ENCODE measurements at regions not wholly inside any gene's neighbourhood (a gene's known extent, or its start where the extent isn't known, plus 50 kb on each side); places are given as distances from the start of the nearest gene placed in this dataset.

- H4K8ac ChIP-seq (ENCODE audit: low read depth, low read length): no peak overlapping the region
- no peak overlapping the region for H2BK120ac ChIP-seq (ENCODE audit: low read depth, low read length)
- H2AK5ac ChIP-seq (ENCODE audit: low read depth, low read length): no peak overlapping the region
- no peak overlapping the region for H3K4ac ChIP-seq (ENCODE audit: low read length)
- no peak overlapping the region for H3K18ac ChIP-seq (ENCODE audit: low read length)
- H2BK15ac ChIP-seq (ENCODE audit: low read length): no peak overlapping the region
- no peak overlapping the region for H3K4me2 ChIP-seq (ENCODE audit: insufficient read depth, low read length, poor library complexity, severe bottlenecking)
- no peaks in the 10 kb centered on the region for H3K4me1 ChIP-seq (ENCODE audit: control insufficient read depth in 2 of 2, insufficient read depth in 1 of 2, low read depth in 1 of 2, low read length in 2 of 2)
- DNase-seq (ENCODE audit: low spot score): no peak
- H3K23ac ChIP-seq (ENCODE audit: low read depth, low read length, poor library complexity): no peak overlapping the region
- no peak overlapping the region for H3K4me3 ChIP-seq (ENCODE audit: low read length in 2 of 2)
- no peak overlapping the region for H2BK5ac ChIP-seq (ENCODE audit: low read length)
- no peak overlapping the region for H2AFZ ChIP-seq (ENCODE audit: low read length)
- no peak overlapping the region for H4K91ac ChIP-seq (ENCODE audit: low read depth, low read length, poor library complexity)
- no peak overlapping the region for H3K27ac ChIP-seq (replicated peaks; ENCODE audit: low read length)
- no peak overlapping the region for H3K9ac ChIP-seq (ENCODE audit: low read depth, low read length, poor library complexity)
- H3K9me3 ChIP-seq (replicated peaks in 1 of 2; ENCODE audit: control insufficient read depth in 2 of 2, insufficient read depth in 1 of 2, low read depth in 1 of 2, low read length in 2 of 2): no peaks in the 10 kb centered on the region
- H3K14ac ChIP-seq (ENCODE audit: low read length): no peak overlapping the region
- no CpG with 5 or more reads among the region's 1 CpG for WGBS, 2 donors (ENCODE audit: extremely low coverage in 2 of 2, insufficient read length in 2 of 2, insufficient replicate concordance in 1 of 2)
- H3K36me3 ChIP-seq (replicated peaks in 1 of 2; ENCODE audit: control insufficient read depth in 2 of 2, insufficient read depth in 2 of 2, low read length in 2 of 2): no peaks in the 10 kb centered on the region
- no peaks in the 10 kb centered on the region for H3K79me1 ChIP-seq (ENCODE audit: low read depth, low read length)
- no peak overlapping the region for H2BK12ac ChIP-seq (ENCODE audit: low read length)
- peaks cover 0 to 5% (median 0%) of the 10 kb centered on the region in 3 experiments for H3K27me3 ChIP-seq (ENCODE audit: control insufficient read depth in 3 of 3, insufficient read depth in 3 of 3, low read depth in 1 of 3, low read length in 3 of 3)
Measured at GRCh38 chr11:79953629-79954028, 512.8 kb upstream of the TENM4 start.

GRCh38 chr11:79950741-79951140 is 509.9 kb upstream of the TENM4 start:
- Histone ChIP-seq H3K27ac (replicated peaks; ENCODE audit: low read length) (no peak overlapping the region), H3K79me1 (ENCODE audit: low read depth, low read length) (no peaks in the 10 kb centered on the region), H3K4me2 (ENCODE audit: insufficient read depth, low read length, poor library complexity, severe bottlenecking) (no peak overlapping the region), H3K9ac (ENCODE audit: low read depth, low read length, poor library complexity) (no peak overlapping the region), H3K27me3 (ENCODE audit: control insufficient read depth in 3 of 3, insufficient read depth in 3 of 3, low read depth in 1 of 3, low read length in 3 of 3) (peaks cover 0 to under 1% (median 0%) of the 10 kb centered on the region in 3 experiments), H3K23ac (ENCODE audit: low read depth, low read length, poor library complexity) (no peak overlapping the region), H3K9me3 (replicated peaks in 1 of 2; ENCODE audit: control insufficient read depth in 2 of 2, insufficient read depth in 1 of 2, low read depth in 1 of 2, low read length in 2 of 2) (no peaks in the 10 kb centered on the region), H3K4me1 (ENCODE audit: control insufficient read depth in 2 of 2, insufficient read depth in 1 of 2, low read depth in 1 of 2, low read length in 2 of 2) (no peaks in the 10 kb centered on the region), H2BK120ac (ENCODE audit: low read depth, low read length) (no peak overlapping the region), H3K4me3 (ENCODE audit: low read length in 2 of 2) (no peak overlapping the region), H3K14ac (ENCODE audit: low read length) (no peak overlapping the region), H4K91ac (ENCODE audit: low read depth, low read length, poor library complexity) (no peak overlapping the region), H2BK5ac (ENCODE audit: low read length) (no peak overlapping the region), H2AFZ (ENCODE audit: low read length) (no peak overlapping the region), H3K36me3 (replicated peaks in 1 of 2; ENCODE audit: control insufficient read depth in 2 of 2, insufficient read depth in 2 of 2, low read length in 2 of 2) (no peaks in the 10 kb centered on the region), H4K8ac (ENCODE audit: low read depth, low read length) (no peak overlapping the region), H2AK5ac (ENCODE audit: low read depth, low read length) (no peak overlapping the region), H2BK15ac (ENCODE audit: low read length) (no peak overlapping the region), H2BK12ac (ENCODE audit: low read length) (no peak overlapping the region), H3K4ac (ENCODE audit: low read length) (no peak overlapping the region), H3K18ac (ENCODE audit: low read length) (no peak overlapping the region)
- no peak for DNase-seq (ENCODE audit: low spot score)
- WGBS, 2 donors (ENCODE audit: extremely low coverage in 2 of 2, insufficient read length in 2 of 2, insufficient replicate concordance in 1 of 2): no CpG with 5 or more reads among the region's 4 CpGs

GRCh38 chr11:79950172-79950571 is 509.3 kb upstream of the TENM4 start:
- Histone ChIP-seq H3K4me2 (ENCODE audit: insufficient read depth, low read length, poor library complexity, severe bottlenecking) (no peak overlapping the region), H3K14ac (ENCODE audit: low read length) (no peak overlapping the region), H3K27ac (replicated peaks; ENCODE audit: low read length) (no peak overlapping the region), H3K9ac (ENCODE audit: low read depth, low read length, poor library complexity) (no peak overlapping the region), H3K79me1 (ENCODE audit: low read depth, low read length) (no peaks in the 10 kb centered on the region), H3K36me3 (replicated peaks in 1 of 2; ENCODE audit: control insufficient read depth in 2 of 2, insufficient read depth in 2 of 2, low read length in 2 of 2) (no peaks in the 10 kb centered on the region), H2BK15ac (ENCODE audit: low read length) (no peak overlapping the region), H2AFZ (ENCODE audit: low read length) (no peak overlapping the region), H2BK5ac (ENCODE audit: low read length) (no peak overlapping the region), H3K18ac (ENCODE audit: low read length) (no peak overlapping the region), H3K4me3 (ENCODE audit: low read length in 2 of 2) (no peak overlapping the region), H3K23ac (ENCODE audit: low read depth, low read length, poor library complexity) (no peak overlapping the region), H2BK12ac (ENCODE audit: low read length) (no peak overlapping the region), H3K4me1 (ENCODE audit: control insufficient read depth in 2 of 2, insufficient read depth in 1 of 2, low read depth in 1 of 2, low read length in 2 of 2) (no peaks in the 10 kb centered on the region), H4K91ac (ENCODE audit: low read depth, low read length, poor library complexity) (no peak overlapping the region), H4K8ac (ENCODE audit: low read depth, low read length) (no peak overlapping the region), H3K9me3 (replicated peaks in 1 of 2; ENCODE audit: control insufficient read depth in 2 of 2, insufficient read depth in 1 of 2, low read depth in 1 of 2, low read length in 2 of 2) (no peaks in the 10 kb centered on the region), H2AK5ac (ENCODE audit: low read depth, low read length) (no peak overlapping the region), H2BK120ac (ENCODE audit: low read depth, low read length) (no peak overlapping the region), H3K27me3 (ENCODE audit: control insufficient read depth in 3 of 3, insufficient read depth in 3 of 3, low read depth in 1 of 3, low read length in 3 of 3) (no peaks in the 10 kb centered on the region), H3K4ac (ENCODE audit: low read length) (no peak overlapping the region)
- no CpG with 5 or more reads among the region's 4 CpGs for WGBS, 2 donors (ENCODE audit: extremely low coverage in 2 of 2, insufficient read length in 2 of 2, insufficient replicate concordance in 1 of 2)
- DNase-seq (ENCODE audit: low spot score): no peak

- Histone ChIP-seq H3K23ac (ENCODE audit: low read depth, low read length, poor library complexity) (no peak overlapping the region), H3K18ac (ENCODE audit: low read length) (no peak overlapping the region), H3K79me1 (ENCODE audit: low read depth, low read length) (no peaks in the 10 kb centered on the region), H3K4ac (ENCODE audit: low read length) (no peak overlapping the region), H2BK120ac (ENCODE audit: low read depth, low read length) (no peak overlapping the region), H3K27me3 (ENCODE audit: control insufficient read depth in 3 of 3, insufficient read depth in 3 of 3, low read depth in 1 of 3, low read length in 3 of 3) (no peaks in the 10 kb centered on the region), H3K9ac (ENCODE audit: low read depth, low read length, poor library complexity) (no peak overlapping the region), H4K91ac (ENCODE audit: low read depth, low read length, poor library complexity) (no peak overlapping the region), H3K27ac (replicated peaks; ENCODE audit: low read length) (no peak overlapping the region), H3K4me1 (ENCODE audit: control insufficient read depth in 2 of 2, insufficient read depth in 1 of 2, low read depth in 1 of 2, low read length in 2 of 2) (no peaks in the 10 kb centered on the region), H2BK15ac (ENCODE audit: low read length) (no peak overlapping the region), H3K4me3 (ENCODE audit: low read length in 2 of 2) (no peak overlapping the region), H2AK5ac (ENCODE audit: low read depth, low read length) (no peak overlapping the region), H2AFZ (ENCODE audit: low read length) (no peak overlapping the region), H2BK12ac (ENCODE audit: low read length) (no peak overlapping the region), H3K14ac (ENCODE audit: low read length) (no peak overlapping the region), H3K9me3 (replicated peaks in 1 of 2; ENCODE audit: control insufficient read depth in 2 of 2, insufficient read depth in 1 of 2, low read depth in 1 of 2, low read length in 2 of 2) (no peaks in the 10 kb centered on the region), H2BK5ac (ENCODE audit: low read length) (no peak overlapping the region), H3K36me3 (replicated peaks in 1 of 2; ENCODE audit: control insufficient read depth in 2 of 2, insufficient read depth in 2 of 2, low read length in 2 of 2) (no peaks in the 10 kb centered on the region), H3K4me2 (ENCODE audit: insufficient read depth, low read length, poor library complexity, severe bottlenecking) (no peak overlapping the region), H4K8ac (ENCODE audit: low read depth, low read length) (no peak overlapping the region)
- no peak for DNase-seq (ENCODE audit: low spot score)
- WGBS, 2 donors (ENCODE audit: extremely low coverage in 2 of 2, insufficient read length in 2 of 2, insufficient replicate concordance in 1 of 2): no CpG with 5 or more reads among the region's 2 CpGs
Measured at GRCh38 chr11:79949574-79949973, 508.7 kb upstream of the TENM4 start.
